ENCODE measurements at regions not wholly inside any gene's neighbourhood (a gene's known extent, or its start where the extent isn't known, plus 50 kb on each side); places are given as distances from the start of the nearest gene placed in this dataset.

DNA sequence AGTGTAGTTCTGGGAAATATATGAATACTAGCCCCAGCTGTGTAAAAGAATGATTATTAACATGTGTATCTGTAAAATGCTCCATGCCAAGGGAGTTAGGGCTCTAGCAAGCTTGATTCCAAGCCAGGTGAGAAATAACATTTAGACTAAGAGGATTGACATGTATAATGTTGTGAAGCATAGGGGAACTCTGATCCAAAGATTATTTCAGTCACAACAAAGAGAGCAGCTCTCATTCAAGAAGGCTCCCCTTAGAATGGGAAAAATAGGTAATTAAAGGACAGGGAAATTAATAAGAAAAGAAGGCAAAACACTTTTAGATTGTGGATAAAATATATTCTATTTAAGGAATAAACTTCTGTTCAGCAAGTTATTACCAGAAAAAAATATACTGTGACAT, 347.3 kb upstream of the CDH7 start:
- no peak for DNase-seq

DNA sequence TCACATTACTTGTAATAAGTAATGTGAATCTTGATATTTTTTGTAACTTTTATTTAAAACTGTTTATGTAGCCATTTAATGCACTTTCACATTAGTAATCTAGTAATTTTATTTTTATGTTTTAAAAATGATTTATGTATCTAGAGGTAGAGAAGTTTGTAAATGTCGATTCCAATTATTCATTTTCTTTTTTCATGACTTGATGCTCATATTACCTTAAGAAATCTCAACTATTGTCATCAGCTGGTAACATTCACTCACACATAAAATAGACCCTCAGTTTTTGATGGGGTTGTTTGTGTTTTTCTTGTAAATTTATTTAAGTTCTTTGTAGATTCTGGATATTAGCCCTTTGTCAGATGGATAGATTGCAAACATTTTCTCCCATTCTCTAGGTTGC, 351.7 kb upstream of the CDH7 start:
- no peak for DNase-seq

DNA sequence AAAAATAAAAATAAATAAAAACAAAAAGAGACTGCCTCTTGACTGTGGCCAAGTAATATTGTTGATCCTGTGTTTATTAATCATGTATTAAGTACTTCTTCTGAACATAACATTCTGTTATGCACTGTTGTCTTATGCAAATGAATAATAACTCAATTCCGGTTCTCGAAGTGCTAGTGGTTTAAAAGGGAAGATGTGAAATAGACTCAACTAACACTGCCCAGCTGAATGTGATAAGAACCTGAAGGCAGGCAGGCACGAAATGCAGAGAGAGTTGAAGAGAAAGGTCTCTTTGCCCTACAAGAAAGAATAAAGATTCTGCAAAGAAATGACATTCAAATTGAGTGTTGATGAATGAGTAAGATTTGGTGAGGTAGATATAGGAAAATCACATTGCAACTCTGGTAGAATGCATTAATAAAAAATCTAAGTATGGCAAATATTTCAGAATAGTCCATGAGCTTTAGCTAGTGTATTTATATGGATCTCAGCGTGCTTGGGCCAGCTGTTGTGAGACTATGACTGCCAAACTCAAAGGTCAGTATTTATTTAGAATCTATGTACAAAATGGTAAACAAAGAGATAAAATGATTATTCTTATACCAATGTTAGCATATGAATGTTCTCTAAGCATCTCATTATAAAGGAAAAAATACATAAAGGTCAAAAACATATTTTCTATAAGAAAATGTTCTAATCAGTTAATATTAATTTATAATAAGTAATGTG, 352.3 kb upstream of the CDH7 start:
- DNase-seq, result no peak

DNA sequence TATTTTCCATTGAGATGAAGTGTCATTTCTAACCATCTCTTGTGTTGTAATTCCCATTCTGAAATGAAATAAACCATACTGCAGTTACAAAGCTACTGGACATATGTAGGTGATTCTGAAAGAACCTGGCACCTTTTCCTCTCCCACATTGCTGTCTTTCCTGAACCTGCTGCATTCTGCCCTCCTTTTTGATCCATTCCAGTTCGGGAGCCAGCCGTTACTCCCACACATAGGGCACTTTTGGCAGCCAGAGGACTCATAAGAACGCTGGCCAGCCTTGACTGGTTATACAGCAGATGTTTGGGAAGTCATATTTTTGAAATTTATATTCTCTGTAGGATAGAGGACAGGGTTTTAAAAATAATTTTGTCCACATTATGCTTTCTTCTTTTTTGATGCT, 369.8 kb upstream of the CDH7 start:
- no peak for DNase-seq

DNA sequence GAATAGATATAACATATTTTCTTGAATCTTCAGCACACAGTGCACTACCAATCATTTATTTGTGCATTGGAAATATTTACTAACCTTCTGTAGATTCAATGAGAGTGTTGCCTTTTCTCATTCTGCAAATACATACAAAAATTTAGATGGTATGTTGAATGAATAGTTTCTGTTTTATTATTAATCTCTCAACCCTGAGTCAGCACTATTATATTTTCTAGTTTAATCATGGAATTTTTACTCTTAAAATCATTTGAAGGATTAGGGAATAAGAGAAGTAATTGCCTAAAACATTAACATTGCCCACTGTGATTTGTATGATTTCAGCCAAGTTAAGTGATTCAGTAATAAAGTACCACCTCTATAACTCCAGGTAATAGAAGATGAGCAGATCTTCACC, 370.2 kb upstream of the CDH7 start:
- no peak for DNase-seq

DNA sequence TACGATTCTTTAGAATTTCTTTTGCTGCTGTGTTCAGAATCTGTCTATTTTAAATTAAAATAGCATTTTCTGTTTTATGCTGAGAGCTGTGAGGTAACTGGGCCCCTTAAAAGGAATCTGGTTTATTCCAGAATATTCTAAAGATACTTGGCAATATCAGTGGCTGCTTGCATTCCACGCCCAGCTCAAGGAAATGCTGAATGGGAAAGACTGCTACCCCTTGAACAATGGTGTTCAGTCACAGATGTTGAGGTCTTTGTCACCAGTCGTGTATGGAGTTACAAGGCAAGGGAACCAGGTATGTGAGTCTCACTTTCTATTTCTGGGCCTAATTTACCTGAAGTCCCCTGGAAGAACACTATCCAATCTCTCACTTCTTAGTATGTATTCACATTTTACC, 377.9 kb upstream of the CDH7 start:
- no peak for DNase-seq

DNA sequence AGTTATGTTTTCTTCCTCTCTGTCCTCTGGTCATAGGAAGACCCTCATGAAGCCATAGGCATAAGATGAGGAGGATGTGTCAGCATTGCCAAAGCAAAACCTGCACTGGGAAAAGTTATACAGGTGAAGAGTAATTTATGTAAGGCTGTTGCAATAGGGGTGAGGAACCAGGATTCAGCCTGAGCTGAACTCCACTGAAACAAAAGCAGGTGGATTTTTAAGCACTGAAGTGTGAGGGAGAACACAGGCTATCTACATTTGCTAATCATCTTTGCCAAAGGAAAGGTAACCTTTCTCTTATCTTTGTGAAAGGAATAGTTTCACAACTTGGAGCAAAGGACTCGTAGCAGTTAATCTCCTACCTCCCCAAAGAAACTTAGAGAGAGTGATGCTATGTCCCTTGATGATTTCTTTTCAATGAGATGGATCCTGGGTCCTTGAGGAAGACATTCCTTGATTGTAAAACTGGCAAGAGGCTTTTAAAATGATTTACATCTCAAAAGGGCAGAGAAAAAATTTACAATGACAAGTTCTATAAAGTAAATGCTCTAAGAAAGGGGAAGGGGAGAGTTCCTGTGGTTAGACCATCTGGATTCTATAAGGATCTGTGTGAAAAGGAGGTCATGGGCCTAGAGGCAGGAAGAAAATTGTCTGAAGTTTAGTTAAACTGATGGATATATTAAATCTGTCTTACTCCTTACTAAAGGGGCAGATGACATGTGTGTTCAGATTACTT, 385.4 kb upstream of the CDH7 start:
- no peak for DNase-seq

DNA sequence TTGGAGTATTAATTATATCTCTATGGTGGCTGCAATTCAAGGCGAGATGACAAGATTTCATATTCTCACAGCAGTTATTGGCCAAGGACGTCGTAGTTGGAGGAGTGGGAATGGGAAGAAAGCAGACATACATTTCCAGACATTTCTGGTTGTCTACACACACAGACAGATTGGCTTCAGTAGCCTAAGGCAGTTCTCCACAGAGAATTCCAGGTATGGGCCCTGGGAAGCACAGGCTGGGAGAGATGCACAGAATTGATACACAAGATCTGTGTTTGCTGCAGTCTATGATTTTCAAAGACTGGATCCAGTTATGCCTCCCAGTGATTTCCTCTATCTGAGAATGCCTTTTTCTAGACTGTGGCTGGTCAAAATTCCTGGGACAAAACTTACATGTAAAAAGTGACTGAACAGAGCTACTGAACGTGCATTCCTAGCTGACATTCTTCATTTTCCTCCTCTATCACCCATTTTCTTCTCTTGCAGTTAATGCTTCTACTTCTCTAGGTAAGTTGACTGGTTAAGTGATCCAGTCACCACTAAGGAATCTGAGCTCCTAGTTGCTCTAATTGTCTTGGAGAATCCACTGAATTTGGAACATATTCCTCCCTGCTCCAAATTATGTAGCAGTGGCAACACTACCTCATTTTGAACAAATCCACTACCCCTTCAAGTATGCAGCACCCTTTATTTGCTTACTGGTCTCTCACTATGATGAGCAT, 386.7 kb upstream of the CDH7 start:
- DNase-seq, result no peak

DNA sequence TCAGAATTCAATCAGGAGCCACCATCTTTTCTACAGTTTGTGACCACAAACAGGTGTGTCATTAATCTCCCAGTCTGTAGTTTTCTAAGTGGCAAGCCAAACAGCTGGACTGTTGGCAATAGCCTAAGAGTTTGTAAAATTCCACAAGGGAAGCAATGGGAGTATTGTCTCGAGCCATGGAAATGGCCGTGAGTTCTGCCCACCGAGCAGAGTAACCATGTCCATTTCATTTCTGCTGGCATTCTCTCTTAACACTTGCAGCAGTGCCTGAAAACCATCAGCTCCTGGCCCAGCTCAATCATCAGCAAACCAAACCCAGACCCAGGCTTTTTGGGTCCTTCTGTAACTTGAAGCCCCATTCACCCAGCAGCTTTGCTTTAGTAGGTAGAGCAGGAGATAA, 387.8 kb upstream of the CDH7 start:
- no peak for DNase-seq

DNA sequence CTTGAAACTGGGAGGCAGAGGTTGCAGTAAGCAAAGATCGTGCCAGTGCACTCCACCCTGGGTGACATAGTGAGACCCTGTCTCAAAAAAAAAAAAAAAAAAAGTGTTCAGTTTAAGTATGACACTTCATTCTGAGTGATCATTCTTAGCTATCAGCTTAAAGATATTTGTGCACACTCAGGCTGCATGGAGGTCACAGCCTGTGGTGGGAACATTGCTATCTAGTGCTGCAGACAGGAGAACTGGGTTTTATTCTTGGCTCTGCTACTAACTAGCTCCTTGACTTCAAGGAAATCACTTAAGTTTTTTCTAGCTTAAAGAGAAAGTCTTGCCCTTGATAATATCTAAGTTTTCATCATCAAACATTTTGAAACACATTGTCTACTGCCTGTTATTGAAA, 391.3 kb upstream of the CDH7 start:
- DNase-seq, result no peak

DNA sequence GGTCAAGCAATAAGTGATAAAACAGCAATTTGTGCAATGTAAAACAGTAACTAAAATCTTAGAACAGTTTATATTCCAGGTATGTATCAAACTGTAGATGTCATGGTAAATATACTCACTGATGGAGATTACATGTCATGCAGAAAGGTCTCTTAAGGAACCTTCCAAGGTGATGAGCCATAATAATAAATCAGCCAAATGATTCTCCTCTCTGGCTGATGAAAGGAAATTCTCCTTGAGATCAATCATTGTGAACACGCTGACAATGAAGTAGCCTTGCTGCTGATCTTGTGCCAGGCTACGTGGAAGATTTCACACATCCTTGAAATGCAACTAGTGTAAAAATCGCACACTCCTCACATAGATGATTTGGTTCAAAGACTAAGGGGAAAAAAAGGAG, 392.5 kb upstream of the CDH7 start:
- DNase-seq, result no peak

DNA sequence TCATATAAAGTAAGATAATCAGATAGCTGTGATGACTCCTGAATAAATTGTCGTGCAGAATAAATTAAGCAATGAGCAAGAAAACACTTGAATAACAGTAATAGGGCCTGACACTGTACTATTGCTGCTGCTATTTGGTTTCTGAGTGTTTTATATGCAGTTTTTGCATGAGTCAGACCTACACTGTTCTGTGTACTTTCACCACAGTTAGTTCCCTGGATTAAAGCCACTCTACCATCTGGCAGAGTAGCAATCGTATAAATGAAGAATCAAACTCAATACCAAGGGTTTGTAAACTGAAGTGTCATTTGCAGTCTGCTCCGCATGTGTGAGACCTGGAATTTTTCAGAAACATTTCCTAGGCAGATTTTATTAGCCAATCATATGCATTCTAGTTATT, 398.6 kb upstream of the CDH7 start:
- no peak for DNase-seq

DNA sequence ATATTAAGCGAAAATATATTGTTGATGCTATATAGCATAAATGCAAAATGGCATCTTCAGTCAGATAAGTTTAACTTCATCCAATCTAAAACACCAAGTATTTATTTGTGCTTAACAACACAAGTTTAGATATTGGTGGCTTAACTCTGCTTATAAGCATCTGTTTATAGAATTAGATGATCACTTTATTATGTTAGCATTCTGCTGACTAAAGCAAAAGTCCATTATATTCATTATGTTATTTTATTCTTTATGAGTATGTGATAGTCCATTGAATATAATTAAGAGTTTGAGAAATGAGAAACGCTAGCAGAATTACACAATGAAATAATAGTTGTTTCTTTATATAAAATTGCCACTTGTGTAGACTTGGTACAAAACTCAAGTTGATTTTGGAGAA, 401.2 kb upstream of the CDH7 start:
- no peak for DNase-seq

DNA sequence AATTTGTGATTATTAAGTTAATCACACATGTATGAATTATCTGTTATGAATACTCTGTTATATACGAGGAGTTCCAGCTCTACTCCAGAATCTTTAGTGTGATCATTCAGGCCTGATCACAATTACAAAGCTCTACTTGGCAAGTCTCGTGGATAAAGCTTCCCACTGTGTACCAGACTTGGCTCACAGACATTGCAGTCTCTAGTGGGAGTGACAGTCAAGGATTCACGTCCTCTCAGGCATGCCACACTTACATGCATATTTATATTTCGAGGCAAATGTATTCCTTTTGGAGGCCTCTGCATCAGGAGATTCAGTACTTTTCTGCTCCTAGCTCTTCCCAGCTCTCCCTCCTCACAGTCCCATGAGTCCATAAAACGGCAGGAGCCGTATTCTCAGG, 403.4 kb upstream of the CDH7 start:
- DNase-seq, result no peak

DNA sequence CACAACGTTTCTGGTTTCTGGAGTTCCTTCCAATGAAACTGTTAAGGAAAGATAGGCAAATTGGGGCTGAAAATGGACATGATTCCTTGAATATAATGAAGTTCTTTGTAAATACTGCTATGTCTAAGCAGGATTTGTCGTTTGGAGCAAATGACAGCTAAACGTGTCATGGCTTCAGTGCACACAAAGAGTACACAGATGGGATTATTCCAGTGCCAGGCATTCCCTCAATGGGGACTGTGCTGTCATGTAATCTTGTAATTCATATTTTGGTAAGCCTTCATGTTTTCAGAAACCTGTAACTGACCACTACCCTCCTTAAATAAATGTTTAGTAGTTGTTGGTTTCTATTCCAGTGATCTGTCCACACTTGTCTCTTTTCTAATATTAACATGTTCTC, 404.7 kb upstream of the CDH7 start:
- no peak for DNase-seq

DNA sequence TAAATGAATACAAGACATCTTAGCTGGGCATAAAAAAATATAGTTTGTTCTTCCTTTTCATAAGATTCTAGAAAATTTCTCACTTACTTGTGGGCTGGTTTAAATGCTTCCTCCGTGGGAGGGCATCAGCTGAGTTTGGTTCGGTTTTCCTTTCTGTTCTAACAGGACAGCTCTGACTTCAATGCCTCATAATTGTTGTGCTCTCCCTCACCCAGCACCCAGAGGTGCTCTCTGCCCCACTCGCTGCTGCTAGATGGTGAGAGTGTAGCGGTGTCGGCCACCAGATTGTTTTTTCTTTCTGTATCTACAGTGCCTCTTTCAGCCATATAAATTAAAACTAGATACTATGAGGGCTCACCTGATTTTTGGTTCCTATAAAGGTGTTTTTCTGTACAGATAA, 407.2 kb upstream of the CDH7 start:
- no peak for DNase-seq

DNA sequence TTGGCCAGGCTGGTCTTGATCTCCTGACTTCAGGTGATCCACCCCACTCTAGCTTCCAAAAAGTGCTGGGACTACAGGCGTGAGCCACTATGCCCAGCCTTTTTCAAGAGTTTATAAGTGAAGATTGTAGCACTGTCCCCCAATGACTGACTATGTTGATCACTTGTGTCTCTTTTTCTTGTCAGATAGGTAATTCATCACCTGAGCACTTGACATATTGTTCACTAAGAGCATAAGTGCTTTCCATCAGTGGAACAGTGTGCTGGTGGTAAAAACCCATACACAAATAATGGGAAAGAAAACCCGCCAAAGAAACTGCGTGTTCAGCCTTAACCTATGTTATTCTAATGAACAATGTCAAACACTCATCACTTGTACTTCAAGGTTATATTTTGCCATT, 414.4 kb upstream of the CDH7 start:
- no peak for DNase-seq

DNA sequence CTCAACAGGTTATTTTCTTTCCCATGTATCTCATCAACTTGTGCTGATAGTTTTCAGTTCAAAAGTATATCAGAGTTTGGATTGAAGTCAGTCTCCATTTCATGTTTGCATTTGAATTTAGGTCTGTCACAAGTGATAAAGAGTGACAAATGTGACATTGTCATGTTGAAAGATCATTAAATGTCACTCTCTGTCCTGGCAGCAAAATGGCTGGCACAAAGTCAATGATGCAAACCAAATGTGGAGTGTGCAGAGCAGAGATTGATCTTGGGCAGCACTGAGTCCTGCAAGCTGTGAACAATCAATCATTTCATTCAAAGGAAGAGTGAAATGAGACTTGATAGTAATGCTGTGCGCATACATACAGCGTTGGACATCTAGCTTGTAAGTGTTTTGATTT, 421.8 kb upstream of the CDH7 start:
- no peak for DNase-seq

DNA sequence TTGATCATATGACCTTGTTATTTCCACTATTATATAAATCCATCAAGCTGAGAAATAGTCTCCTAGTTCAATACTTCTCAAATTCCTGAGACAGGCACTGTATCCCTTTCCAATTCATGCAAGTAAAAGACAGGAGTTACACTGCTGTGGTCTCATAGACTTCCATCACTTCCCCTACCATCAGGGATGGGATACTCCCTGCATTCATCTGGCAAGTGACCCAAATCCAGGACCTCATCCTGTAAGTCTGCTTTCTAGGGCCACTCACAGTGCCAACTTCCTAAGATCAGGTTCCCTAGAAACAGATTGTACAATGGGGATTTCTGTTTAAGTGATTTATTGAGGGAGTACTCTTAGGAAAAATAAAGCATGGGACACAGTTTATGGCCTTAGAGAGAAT, 424.0 kb upstream of the CDH7 start:
- DNase-seq, result no peak

DNA sequence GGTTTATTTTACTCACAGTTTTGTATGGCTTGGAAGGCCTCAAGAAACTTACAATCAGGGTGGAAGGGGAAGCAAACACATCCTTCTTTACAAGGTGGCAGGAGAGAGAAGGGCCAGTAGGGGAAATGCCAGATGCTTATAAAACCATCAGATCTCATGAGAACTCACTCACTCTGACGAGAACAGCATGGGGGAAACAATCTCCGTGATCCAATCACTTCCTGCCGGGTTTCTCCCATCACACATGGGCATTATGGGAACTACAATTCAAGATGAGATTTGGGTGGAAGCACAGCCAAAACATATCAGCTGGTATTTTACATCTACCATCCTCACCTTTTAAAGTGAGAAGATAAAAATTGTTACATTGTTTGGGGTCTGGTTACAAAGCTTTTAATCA, 427.9 kb upstream of the CDH7 start:
- DNase-seq, result no peak

DNA sequence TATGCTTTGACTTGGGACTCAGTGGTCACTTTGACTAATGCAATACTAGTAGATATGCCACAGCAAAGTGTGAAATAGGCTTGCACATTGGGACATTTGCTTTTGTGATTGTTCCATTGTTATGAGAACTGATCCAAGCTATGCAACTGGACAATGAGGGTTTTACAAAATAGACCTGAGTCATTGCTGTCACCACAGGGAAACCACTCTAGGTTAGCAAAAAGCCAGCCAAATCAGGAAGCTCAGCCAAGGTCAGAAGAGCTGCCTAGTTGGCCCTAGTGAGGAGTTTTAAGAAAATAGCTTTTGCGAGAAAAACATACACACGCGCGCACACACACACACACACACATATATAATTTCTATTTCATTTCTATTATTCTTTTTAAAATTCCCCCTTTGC, 452.4 kb upstream of the CDH7 start:
- no peak for DNase-seq

DNA sequence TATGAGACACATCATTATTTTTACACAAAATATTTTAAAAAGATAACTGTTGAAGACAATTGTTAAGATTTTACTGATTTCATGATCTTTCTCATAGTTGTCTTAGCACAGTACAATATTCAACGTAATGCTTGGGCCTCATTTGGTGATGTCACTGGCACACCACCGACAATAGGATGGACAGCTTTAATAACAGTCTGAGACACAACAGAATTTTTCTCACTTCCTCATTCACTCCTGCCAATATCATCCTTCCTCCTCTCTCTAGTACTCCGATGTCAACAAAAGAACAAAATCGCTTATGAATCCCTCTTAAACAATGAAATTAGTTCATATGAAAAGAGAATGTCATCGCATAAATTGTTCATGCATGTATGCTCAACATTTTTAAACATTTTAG, 461.9 kb upstream of the CDH7 start:
- DNase-seq, result no peak

DNA sequence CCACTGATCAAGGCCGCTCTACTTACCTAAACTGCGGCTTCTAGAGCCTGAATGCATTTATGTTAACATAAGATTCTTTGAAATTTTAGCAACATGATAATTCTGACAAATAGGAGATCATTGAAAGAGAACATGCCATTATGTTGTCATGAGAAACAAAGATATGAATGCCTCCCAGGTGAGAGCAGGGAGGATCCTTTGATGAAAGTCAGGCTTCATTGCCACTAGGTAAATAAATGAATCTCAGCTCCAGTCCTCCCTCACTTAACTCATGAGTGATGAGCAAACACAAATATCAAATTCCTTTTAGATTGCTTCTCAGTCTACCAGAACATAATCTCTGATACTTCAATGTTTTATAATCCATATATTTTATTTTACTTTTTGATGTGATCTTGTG, 463.2 kb upstream of the CDH7 start:
- DNase-seq, result no peak

DNA sequence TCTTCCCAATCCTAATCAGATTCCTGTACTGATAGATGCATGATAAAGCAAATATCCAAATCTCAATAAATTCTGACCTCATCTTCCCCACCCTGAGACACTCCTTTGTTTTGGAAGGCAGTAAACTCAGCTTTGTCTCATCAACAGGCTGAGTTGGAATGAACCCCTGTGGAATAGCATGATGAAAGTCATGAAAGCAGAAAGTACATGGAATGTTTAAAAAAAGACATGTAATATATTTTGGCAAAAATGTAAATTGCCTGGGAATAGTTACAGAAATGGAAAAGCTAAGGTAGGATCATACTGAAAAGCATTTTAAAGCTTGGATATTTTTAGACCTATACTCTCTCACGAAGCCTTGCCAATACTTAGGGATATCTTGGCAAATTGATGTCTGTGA, 468.7 kb upstream of the CDH7 start:
- DNase-seq, result no peak

Data from CD4-positive, alpha-beta T cell treated with Interferon gamma for 1 hour (primary cell).